ENCODE measurements at regions not wholly inside any gene's neighbourhood (a gene's known extent, or its start where the extent isn't known, plus 50 kb on each side); places are given as distances from the start of the nearest gene placed in this dataset.

DNA sequence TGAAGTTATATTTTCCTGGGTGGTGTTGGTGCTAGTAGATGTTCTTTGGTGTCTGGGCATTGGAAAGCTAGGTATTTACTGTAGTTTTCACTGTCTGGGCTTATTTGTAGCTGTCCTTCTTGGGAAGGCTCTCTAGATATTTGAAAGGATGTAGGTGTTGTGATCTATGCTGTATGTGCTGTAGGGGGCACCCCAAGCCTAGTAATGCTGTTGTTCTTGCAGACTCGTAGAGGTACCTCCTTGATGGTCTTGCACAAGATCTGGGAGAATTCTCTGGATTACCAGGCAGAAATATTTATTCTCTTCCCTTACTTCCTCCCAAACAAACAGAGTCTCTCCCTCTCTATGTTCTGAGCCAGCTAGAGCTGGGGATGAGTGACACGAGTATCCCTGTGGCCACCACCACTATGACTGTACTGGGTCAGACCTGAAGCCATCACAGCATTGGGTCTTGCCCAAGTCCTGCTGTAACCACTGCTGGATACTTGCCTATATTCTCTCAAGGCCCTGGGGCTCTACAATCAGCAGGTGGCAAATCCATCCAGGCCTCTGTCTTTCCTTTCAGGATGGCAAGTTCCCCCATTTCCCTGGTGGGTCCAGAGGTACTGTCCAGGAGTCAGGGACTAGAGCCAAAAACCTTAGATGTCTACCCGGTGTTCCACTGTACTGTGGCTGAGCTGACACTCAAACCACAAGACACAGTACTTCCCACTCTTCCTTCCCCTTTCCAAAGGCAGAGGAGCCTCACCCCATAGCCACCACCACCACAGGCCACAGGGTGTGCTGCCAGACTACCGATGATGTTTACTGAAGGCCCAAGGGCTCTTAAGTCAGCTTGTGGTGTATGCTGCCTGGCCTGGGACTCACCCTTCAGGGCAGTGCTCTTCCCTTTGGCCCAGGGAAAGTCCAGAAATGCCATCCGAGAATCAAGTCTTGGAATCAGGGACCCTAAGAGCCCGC is 195.2 kb upstream of the DPPA4 start:
- Mint-ChIP-seq H3K27me3 (ENCODE audit: insufficient read depth) (no peaks in the 10 kb centered on the region), H3K4me1 (ENCODE audit: low read depth) (no peaks in the 10 kb centered on the region), H3K27ac (no peak overlapping the region), H3K36me3 (ENCODE audit: low read depth) (no peaks in the 10 kb centered on the region), H3K9me3 (no peaks in the 10 kb centered on the region), H3K4me3 (no peak overlapping the region)
- DNase-seq (ENCODE audit: low spot score): no peak
- intact Hi-C loops (cut with micrococcal nuclease): loop anchor here (1.0 kb wide), 1 partner anchor 782 kb away; no protein-coding TSS in a partner anchor

DNA sequence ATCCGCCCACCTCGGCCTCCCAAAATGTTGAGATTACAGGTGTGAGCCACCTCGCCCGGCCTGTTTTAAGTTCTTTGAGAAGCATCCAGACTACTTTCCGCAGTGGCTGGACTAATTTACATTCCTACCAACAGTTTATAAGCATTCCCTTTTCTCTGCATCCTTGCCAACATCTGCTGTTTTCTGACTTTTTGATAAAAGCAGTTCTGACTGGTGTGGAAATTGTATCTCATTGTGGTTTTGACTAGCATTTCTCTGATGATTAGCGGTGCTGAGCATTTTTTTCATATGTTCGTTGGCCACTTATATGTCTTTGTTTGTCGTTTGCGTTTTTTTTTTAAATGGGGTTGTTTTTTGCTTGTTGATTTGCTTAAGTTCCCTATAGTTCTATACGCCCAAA is 208.4 kb upstream of the DPPA4 start:
- intact Hi-C loops (cut with micrococcal nuclease): no loop called here
- H3K27ac Mint-ChIP-seq: no peak overlapping the region
- no peak for DNase-seq (ENCODE audit: low spot score)
- no peaks in the 10 kb centered on the region for H3K36me3 Mint-ChIP-seq (ENCODE audit: low read depth)
- H3K9me3 Mint-ChIP-seq: no peaks in the 10 kb centered on the region
- H3K4me1 Mint-ChIP-seq (ENCODE audit: low read depth): no peaks in the 10 kb centered on the region
- H3K27me3 Mint-ChIP-seq (ENCODE audit: insufficient read depth): no peaks in the 10 kb centered on the region
- H3K4me3 Mint-ChIP-seq: no peak overlapping the region

DNA sequence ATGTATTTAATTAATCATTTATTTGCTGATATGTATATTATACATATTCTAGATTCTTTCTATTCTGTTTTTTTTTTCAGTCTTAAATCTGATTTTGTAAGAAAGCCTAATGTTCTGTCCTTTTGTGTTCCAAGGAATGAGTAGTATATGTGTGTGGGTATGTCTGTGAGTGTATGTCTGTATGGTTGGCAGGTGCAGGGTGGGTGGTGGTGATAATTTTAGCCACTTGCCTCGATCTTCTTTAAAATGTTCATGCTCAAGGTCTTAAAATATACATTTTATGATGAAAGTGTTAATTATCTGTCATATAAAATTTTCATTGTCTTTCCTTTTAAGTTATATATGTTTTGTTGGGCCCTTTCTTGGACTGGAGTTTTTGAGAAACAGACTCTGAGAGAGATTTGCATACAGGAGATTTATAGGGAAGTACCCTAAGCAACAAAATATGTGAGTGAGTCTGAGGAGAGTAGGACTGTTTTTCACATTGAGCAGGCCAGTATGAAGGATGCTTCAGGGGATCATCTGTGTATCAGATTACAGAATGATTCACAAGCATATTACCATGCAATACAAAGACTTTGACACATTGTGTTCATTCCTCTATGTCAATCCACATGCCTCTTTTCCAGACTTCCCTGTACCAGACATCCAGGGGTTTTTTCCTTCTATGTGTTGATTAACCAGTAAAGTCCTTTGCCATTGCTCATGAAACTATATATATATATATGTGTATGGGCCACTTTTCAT is 211.0 kb upstream of the DPPA4 start:
- Mint-ChIP-seq H3K36me3 (ENCODE audit: low read depth) (no peaks in the 10 kb centered on the region), H3K4me1 (ENCODE audit: low read depth) (no peaks in the 10 kb centered on the region), H3K27ac (no peak overlapping the region), H3K9me3 (no peaks in the 10 kb centered on the region), H3K4me3 (no peak overlapping the region), H3K27me3 (ENCODE audit: insufficient read depth) (no peaks in the 10 kb centered on the region)
- intact Hi-C loops (cut with micrococcal nuclease): no loop called here
- no peak for DNase-seq (ENCODE audit: low spot score)

DNA sequence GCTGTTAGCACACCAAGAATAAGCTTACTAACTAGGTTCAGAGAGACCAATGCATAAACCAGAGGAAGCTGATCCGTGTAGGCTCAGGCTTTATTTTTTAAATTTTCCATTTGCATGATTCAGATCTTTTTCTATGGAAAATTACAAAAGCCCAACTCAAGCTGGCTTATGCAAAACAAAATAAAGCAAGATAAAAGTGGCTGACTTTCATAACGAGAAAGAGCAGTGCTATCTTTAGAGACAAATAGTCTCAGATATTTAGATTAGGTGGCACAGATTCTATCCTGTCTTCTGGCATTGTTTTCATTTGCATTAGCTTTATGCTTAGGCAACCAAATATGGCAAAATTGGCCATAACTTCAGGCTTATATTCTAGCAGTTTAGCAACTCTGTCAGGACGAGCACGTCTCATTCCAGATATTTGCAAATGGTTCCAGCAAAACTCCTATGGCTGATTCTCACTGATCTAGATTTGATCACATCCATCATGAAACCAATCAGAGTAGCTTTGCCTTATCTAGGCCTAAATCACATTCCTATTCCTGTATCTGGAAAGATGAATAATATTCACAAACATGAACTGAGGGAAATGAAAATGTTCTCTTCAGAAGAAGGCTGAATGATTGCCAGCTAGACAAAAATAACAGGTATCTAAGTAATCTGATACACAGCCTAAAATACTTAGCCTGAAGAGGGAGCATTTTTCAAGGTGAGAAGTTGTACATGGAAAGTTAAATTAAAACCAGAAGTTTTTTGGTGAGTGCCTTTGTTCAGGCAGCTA is 216.4 kb upstream of the DPPA4 start:
- Mint-ChIP-seq H3K27ac (no peak overlapping the region), H3K9me3 (no peaks in the 10 kb centered on the region), H3K27me3 (ENCODE audit: insufficient read depth) (no peaks in the 10 kb centered on the region), H3K36me3 (ENCODE audit: low read depth) (no peaks in the 10 kb centered on the region), H3K4me1 (ENCODE audit: low read depth) (no peaks in the 10 kb centered on the region), H3K4me3 (no peak overlapping the region)
- no peak for DNase-seq (ENCODE audit: low spot score)
- intact Hi-C loops (cut with micrococcal nuclease): no loop called here

DNA sequence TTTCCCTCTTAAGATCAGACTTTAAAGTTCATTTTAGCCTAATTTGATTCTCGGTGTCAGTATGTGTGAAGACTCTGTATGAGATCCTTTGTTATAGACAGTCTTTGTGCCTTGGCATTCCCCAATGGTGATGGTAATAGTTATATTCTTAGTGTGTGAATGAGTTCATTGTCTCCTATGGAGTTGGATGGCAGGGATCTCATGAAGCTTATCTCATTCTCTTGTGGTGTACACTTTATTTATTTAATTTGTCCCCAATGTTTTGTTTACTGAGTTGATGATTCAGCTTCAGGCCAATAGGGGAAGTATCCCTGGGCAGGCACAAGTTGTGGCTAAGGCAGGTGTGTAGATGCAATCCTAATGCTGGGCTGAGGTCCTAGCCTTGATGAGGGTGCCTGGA is 222.0 kb upstream of the DPPA4 start:
- H3K27me3 Mint-ChIP-seq (ENCODE audit: insufficient read depth): no peaks in the 10 kb centered on the region
- no peak for DNase-seq (ENCODE audit: low spot score)
- intact Hi-C loops (cut with micrococcal nuclease): no loop called here
- no peaks in the 10 kb centered on the region for H3K36me3 Mint-ChIP-seq (ENCODE audit: low read depth)
- H3K27ac Mint-ChIP-seq: no peak overlapping the region
- H3K4me1 Mint-ChIP-seq (ENCODE audit: low read depth): no peaks in the 10 kb centered on the region
- H3K4me3 Mint-ChIP-seq: no peak overlapping the region
- H3K9me3 Mint-ChIP-seq: peaks cover 3% of the 10 kb centered on the region

DNA sequence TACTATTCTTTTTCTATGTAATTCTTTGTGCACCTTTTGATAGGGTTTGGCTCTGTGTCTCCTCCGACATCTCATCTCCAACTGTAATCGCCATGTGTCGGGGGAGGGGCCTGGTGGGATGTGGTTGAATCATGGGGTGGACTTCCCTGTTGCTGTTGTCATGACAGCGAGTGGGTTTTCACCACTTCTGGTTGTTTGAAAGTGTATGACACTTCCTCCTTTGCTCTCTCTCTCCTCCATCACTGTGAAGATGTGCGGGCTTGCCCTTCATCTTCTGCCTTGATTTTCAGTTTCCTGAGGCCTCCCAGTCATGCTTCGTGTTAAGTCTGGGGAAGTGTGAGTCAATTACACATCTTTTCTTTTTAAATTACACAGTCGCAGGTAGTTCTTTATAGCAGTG is 225.8 kb upstream of the DPPA4 start:
- H3K4me3 Mint-ChIP-seq: no peak overlapping the region
- no peaks in the 10 kb centered on the region for H3K4me1 Mint-ChIP-seq (ENCODE audit: low read depth)
- no peaks in the 10 kb centered on the region for H3K36me3 Mint-ChIP-seq (ENCODE audit: low read depth)
- no peaks in the 10 kb centered on the region for H3K27me3 Mint-ChIP-seq (ENCODE audit: insufficient read depth)
- no peak overlapping the region for H3K27ac Mint-ChIP-seq
- H3K9me3 Mint-ChIP-seq: peaks cover 3% of the 10 kb centered on the region
- DNase-seq (ENCODE audit: low spot score): no peak
- intact Hi-C loops (cut with micrococcal nuclease): no loop called here

DNA sequence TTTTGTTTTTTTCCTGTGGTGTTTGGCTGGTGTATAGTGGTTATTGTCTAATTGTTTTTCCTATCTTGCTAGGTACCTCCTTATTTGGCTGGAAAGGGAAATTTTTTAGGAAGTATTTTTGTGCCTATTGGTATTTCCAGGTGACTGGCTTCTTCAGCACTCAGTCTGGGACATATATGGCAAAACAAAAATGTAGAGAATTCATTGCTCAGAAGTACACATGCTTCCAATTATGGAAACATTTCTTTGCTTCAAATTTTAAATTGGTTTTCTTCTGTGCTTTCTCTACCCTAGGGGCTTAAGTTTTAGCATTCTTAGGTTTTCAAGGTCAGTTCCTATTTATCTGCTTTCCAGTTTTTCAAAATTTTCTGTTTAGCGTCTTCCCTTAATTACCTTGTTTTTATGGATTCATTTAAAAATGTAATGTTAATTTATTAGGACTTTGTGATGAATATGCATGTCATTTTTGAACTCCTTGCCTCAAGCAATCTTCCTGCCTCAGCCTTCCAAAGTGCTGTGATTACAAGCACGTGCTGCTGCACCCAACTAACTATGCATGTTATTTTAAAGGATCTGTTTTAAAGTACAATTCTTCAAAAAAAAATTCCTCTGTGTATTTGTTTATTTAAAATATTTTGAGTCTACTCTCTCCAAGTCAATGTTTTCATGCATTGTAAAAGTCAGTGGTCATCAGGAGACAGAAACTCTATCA is 231.9 kb upstream of the DPPA4 start:
- DNase-seq (ENCODE audit: low spot score): no peak
- intact Hi-C loops (cut with micrococcal nuclease): no loop called here
- no peaks in the 10 kb centered on the region for H3K4me1 Mint-ChIP-seq (ENCODE audit: low read depth)
- H3K4me3 Mint-ChIP-seq: no peak overlapping the region
- no peaks in the 10 kb centered on the region for H3K27me3 Mint-ChIP-seq (ENCODE audit: insufficient read depth)
- no peaks in the 10 kb centered on the region for H3K36me3 Mint-ChIP-seq (ENCODE audit: low read depth)
- H3K27ac Mint-ChIP-seq: no peak overlapping the region
- no peaks in the 10 kb centered on the region for H3K9me3 Mint-ChIP-seq

DNA sequence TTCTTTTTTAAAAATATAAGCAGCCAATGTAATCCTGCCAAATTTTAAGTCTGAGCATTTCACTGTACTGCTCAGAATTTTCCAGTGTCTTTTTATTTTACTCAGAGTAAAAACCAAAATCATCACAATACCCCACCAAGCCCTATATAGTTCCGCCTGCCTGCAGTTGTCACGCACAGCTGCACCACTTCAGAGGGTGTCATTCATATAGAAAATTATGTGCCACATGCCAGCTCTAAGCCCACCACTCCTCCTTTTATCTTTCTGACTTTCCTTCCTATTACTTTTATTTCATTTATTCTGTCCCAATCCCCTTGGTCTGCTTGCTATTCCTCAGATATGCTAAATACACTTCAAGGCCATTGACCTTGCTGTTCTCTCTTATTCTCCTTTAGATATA is 233.1 kb upstream of the DPPA4 start:
- intact Hi-C loops (cut with micrococcal nuclease): no loop called here
- H3K4me3 Mint-ChIP-seq: no peak overlapping the region

DNA sequence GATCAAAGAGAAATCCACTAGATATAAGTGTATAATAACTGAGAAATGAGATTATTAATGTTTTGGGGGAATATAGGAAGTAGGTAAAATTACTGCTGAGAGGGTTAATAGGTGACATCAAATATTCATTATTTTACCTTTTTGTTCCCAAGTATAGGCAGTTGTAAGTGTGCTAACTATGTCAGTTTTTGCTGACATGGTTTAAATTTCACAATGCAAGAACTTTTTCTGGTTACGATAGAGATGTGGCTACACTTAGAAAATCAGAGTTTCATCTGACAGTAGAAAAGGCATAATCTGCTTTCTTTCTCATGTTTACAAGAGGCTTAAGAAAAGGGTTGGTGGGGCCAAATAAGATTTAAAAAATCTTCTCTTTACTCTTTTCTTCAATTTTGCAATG is 235.0 kb upstream of the DPPA4 start:
- Mint-ChIP-seq H3K27me3 (ENCODE audit: insufficient read depth) (no peaks in the 10 kb centered on the region), H3K9me3 (no peaks in the 10 kb centered on the region), H3K27ac (no peak overlapping the region), H3K4me1 (ENCODE audit: low read depth) (no peaks in the 10 kb centered on the region), H3K4me3 (no peak overlapping the region), H3K36me3 (ENCODE audit: low read depth) (no peaks in the 10 kb centered on the region)
- DNase-seq (ENCODE audit: low spot score): no peak
- intact Hi-C loops (cut with micrococcal nuclease): no loop called here

More for the DNA sequence above, 233.1 kb upstream of the DPPA4 start:
- no peak overlapping the region for H3K27ac Mint-ChIP-seq
- H3K27me3 Mint-ChIP-seq (ENCODE audit: insufficient read depth): no peaks in the 10 kb centered on the region
- H3K4me1 Mint-ChIP-seq (ENCODE audit: low read depth): no peaks in the 10 kb centered on the region
- no peaks in the 10 kb centered on the region for H3K9me3 Mint-ChIP-seq
- no peak for DNase-seq (ENCODE audit: low spot score)
- H3K36me3 Mint-ChIP-seq (ENCODE audit: low read depth): no peaks in the 10 kb centered on the region

DNA sequence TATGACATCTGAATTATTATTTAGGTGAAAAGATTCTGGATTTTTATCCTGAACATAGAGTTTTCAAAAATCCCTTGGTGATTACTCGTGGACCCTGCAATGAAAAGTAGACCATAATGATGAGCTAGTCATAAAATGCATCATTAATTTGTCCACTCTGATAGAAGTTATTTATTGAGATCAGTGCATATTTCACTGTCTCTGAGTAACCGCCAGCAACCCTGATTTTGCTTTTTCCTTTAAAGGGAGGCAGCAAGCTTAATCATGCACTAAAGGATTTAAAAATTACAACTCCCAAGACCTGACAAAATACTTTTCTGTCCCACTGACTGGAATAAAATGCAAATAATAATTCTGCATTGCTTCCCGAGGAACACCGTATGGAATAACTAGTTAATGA is 259.6 kb upstream of the DPPA4 start:
- no peaks in the 10 kb centered on the region for H3K27me3 Mint-ChIP-seq (ENCODE audit: insufficient read depth)
- H3K27ac Mint-ChIP-seq: no peak overlapping the region
- H3K9me3 Mint-ChIP-seq: no peaks in the 10 kb centered on the region

DNA sequence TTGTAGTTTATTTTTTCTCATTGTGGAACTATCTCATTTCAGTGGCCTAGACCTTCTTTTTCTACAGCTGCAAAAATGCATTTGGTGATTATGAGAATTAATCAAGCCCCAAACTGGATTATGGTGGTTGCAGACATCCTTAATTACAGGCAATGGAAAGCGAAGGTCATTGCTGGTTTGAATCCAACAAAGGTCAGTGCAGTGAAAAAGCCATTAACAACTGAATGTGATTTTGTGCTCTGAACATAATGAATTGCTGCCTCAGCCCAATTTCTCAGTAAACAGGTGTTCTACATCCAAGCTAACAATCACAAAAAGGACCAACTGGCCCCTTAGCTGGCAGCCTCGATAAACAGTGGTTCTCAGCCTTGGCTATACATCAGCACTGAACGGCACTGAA is 260.1 kb upstream of the DPPA4 start:
- Mint-ChIP-seq H3K36me3 (ENCODE audit: low read depth) (no peaks in the 10 kb centered on the region), H3K4me3 (no peak overlapping the region), H3K27ac (no peak overlapping the region), H3K9me3 (no peaks in the 10 kb centered on the region), H3K27me3 (ENCODE audit: insufficient read depth) (no peaks in the 10 kb centered on the region), H3K4me1 (ENCODE audit: low read depth) (no peaks in the 10 kb centered on the region)
- no peak for DNase-seq (ENCODE audit: low spot score)
- intact Hi-C loops (cut with micrococcal nuclease): no loop called here

More for the DNA sequence above, 259.6 kb upstream of the DPPA4 start:
- Mint-ChIP-seq H3K36me3 (ENCODE audit: low read depth) (no peaks in the 10 kb centered on the region), H3K4me3 (no peak overlapping the region), H3K4me1 (ENCODE audit: low read depth) (no peaks in the 10 kb centered on the region)
- no peak for DNase-seq (ENCODE audit: low spot score)
- intact Hi-C loops (cut with micrococcal nuclease): no loop called here

DNA sequence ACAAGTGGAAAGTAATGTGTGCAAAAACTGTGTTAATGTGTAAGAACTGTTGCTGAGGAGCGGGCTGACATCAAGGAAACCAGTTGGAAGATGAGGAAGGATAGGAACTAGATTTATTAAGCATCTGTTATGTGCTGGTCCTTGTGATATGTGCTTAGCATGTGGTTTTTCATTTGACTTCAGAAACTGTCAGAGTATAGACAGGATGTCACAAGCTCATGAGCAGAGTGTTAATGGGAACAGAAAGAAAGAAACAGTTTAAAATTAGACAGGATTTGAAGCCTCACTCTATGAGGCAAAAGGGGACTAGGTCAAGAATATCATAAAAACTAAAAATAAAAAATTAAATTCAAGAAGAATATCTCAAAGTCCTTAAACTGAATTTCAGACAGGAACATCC is 270.6 kb upstream of the DPPA4 start:
- H3K27ac Mint-ChIP-seq: no peak overlapping the region
- no peak for DNase-seq (ENCODE audit: low spot score)
- no peaks in the 10 kb centered on the region for H3K36me3 Mint-ChIP-seq (ENCODE audit: low read depth)
- no peaks in the 10 kb centered on the region for H3K4me1 Mint-ChIP-seq (ENCODE audit: low read depth)
- H3K27me3 Mint-ChIP-seq (ENCODE audit: insufficient read depth): no peaks in the 10 kb centered on the region
- intact Hi-C loops (cut with micrococcal nuclease): no loop called here
- H3K9me3 Mint-ChIP-seq: no peaks in the 10 kb centered on the region
- no peak overlapping the region for H3K4me3 Mint-ChIP-seq

Data from activated T-helper 1 cell treated with anti-CD3 and anti-CD28 coated beads, Interleukin-12 subunit alpha, Interleukin-12 subunit beta, Interleukin-2, Interleukin-4 antibody, amounts not matched to agents 30 ng/mL and 10 ng/mL and 1 ng/mL, durations not matched to agents 14 hours and 24 hours and 36 hours (primary cell).